Left hindlimb (tissue), 1 donor: ENCODE measurements at regions not wholly inside any gene's neighbourhood (a gene's known extent, or its start where the extent isn't known, plus 50 kb on each side); places are given as distances from the start of the nearest gene placed in this dataset.
"Not testable (repeated sequence)": the region's sequence is repeated elsewhere in the genome, so short reads cannot be mapped to it uniquely, and the experiment has no call there.

Source experiments
- DNase-seq: peaks from one replicate; pipeline ENCODE4 v3.0.0-alpha.2; 2018

DNA sequence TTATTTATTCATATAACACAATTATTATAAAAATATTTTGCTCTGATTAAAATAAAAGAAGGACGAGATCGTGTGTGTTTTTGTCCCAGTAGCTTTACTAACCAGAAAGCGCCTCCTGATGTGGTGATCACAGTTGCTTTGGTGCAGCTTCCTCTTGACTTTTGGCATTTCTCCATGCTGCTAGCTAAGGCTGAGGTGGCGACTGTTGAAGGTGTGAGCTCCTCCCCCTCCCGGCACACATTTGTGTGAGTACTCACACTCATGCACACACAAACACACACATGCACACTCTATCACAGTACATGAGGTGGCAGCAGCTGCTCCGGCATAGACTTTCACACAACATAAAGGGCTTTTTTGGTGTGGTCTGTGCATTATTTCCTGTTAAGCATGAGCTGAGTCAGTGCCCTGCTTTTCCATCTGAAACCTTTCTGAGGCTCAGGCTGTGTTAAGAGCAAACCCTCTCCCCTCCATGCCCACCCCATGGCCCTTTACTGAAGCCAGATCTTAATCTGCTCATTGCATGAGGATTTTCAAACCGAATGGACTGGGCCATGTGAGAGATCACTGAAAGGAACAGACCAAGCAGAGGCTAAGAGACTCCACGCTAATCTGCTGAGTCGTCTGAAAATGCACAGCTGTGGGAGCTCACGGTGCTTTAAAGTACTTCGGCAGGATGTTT, 53.3 kb downstream of the FOXD4L1 start:
- peak; percentile 14 for DNase-seq

GRCh38 chr2:113559820-113560219, 61.4 kb downstream of the FOXD4L1 start:
- not testable (repeated sequence) for DNase-seq

GRCh38 chr2:113562662-113563061, 64.2 kb downstream of the FOXD4L1 start:
- DNase-seq, result not testable (repeated sequence)

DNA sequence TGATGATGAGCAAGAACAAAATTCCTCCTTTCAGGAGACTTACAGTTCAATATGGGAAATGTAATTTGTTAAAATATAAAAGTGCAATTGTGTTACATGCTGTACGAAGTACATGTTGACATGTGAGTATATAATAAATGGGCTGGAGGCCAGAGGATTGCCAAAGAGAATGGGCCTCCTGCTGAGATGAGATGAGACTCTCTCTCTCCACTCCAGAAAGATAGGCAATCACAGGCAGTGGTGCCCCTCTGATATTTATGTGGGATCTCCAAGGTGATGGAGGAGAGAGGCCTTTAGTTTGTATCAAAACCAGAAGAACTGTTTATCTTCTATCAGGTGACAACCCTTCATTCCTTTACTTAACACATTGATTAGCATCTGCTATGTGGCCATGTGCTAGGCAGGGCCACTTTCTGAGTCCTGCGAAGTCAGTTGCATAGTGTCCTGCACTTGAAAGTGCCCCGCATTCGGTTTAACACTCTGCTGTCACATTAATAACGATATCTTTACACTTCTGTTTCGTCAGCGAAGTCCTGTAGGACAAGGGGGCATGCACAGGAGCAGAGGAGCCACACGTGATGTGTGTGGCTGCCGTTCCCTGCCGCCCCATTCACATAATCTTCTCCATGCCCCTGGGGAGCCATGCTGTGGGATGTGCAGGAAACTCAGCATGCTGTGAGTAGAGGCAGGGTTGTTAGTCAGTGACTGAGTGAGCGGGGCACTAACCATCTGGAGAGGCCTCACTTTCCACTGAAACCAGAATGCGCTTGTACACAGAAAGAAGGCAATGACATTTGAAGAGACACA, 60.2 kb upstream of the RABL2A start:
- DNase-seq, result not testable (repeated sequence)

- DNase-seq, result not testable (repeated sequence)
These were observed 59.6 kb upstream of the RABL2A start for GRCh38 chr2:113567481-113567849.

- DNase-seq, result not testable (repeated sequence)
These were observed 58.8 kb upstream of the RABL2A start for GRCh38 chr2:113568231-113568630.

- not testable (repeated sequence) for DNase-seq
These were observed 57.0 kb upstream of the RABL2A start for GRCh38 chr2:113570082-113570481.

DNA sequence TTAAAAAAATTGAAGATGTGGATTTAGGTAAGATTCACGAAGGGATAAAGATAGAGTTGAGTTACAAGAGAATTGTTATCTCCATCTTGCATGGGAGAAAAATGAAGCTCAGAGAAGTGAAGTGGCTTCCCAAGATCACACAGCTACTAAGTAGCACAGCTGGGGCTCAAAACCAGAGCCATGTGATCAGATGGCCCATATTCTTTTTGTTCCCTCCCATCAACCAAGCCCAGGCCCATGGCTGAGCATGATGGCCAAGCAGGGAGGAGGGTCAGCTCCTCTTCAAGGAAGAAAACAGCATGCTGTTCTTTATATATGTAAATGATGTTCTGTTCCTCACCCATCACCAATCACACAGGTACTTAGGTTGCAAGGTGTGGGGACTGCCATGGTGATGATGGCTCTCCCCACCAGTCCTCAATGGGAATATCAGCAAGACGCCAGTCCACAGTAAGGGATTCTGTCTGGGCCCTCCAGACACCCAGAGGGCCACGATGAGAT, 56.5 kb upstream of the RABL2A start:
- DNase-seq, result not testable (repeated sequence)

DNA sequence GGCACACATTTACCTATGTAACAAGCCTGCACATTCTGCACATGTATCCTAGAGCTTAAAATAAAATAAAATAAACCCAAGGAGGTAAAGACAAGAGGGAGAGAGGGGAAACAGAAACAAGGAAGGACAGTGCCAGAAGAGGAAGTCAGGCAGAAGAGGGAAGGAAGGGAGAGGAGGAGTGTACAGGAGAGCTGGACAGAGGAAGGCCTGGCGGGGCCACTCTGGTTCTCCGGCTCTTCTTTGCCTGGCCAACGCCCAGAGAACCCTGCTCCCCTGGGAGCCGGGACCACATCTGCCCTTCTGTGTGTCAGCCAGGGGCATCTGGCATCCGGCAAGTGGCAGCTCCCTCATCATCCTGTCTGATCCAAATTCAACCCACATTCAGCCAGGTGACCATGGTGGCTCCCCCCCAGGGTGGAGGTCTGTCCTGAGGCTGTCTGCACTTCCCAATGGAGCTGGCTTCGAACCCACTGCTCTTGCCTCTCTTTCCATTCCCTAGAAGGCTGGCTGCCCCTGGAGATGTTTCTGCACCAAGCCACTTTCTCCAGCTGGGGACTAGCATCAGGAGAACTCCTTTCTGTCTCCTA, 55.5 kb upstream of the RABL2A start:
- DNase-seq, result not testable (repeated sequence)

DNA sequence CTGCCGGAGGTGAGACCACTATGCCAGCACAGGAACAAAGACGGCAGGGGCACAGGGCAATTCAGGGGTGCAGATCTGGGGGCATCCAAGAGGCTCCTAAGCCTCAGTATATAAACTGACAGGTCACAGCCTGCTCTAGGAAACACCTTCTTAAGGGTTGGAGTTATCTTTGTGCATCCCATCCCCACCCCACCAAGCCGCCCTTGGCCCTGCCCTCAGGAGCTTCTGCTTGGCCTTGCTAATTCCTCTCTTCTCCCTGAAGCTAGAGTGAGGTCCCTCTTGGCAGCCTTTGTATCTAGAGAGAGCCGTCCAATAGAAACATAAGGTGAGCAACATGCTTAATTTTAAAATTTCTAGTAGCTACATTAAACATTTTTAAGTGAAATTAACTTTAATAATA, 51.3 kb upstream of the RABL2A start:
- DNase-seq, result not testable (repeated sequence)

DNA sequence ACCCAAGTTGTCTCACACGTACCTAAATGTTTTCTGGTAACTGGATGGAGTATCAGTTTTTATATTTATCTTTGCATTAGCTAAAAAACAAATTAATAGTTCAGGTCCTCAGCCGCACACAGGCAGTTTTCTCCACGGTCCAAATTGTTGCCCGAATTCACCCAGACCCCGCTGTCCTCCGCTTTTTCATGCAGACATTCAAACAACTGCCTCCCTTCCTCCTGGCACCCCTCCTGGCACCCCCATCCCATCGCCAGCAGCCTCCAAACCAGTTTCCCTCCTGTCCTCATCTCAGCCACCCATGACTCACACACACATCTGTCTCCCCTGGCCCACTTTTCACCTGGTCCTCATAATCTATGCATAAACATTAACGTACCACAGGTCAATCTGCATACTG, 50.7 kb upstream of the RABL2A start:
- DNase-seq, result not testable (repeated sequence)
